Esophagus squamous epithelium (tissue), 4 donors: ENCODE measurements at regions not wholly inside any gene's neighbourhood (a gene's known extent, or its start where the extent isn't known, plus 50 kb on each side); places are given as distances from the start of the nearest gene placed in this dataset.

Source experiments
- CTCF ChIP-seq, 6 experiments: fragments of 450-650 bp in 4 of 6; fragments of 200-600 bp in 2 of 6; sonication (generic) in 2 of 6; IDR thresholded peaks; one replicate each; pipeline ENCODE4 v1.5.1; 2016 to 2019; ENCODE audit warnings: antibody characterized with exemption in 6 of 6, mild to moderate bottlenecking in 4 of 6, moderate library complexity in 4 of 6
- POLR2A ChIP-seq, 4 donors: fragments of 450-650 bp; IDR thresholded peaks; one replicate each; pipeline ENCODE4 v1.6.1; 2017; ENCODE audit warnings: antibody characterized with exemption in 4 of 4, mild to moderate bottlenecking in 4 of 4, moderate library complexity in 3 of 4

GRCh38 chr5:85896514-85896913 is 721.2 kb upstream of the COX7C start:
- no peak for TF ChIP-seq CTCF (IDR thresholded peaks at IDR 0.05)
- TF ChIP-seq POLR2A (IDR thresholded peaks at IDR 0.05) = no peak
